ENCODE measurements at regions not wholly inside any gene's neighbourhood (a gene's known extent, or its start where the extent isn't known, plus 50 kb on each side); places are given as distances from the start of the nearest gene placed in this dataset.

- no peaks in the 10 kb centered on the region for H3K27me3 ChIP-seq (ENCODE audit: control insufficient read depth, insufficient read depth, low read length)
- dilution Hi-C loops (cut with HindIII; ENCODE audit: low sequenced_read_pairs, unreplicated experiment) (no loop called here), in situ Hi-C loops (cut with MboI; ENCODE audit: low sequenced_read_pairs) (no loop called here), intact Hi-C loops (cut with micrococcal nuclease) (no loop called here)
- ATAC-seq (ENCODE audit: low read depth) (no peak), DNase-seq (no peak)
- H3K4me2 ChIP-seq (ENCODE audit: low read depth, low read length), result no peak overlapping the region
- H3K14ac ChIP-seq (replicated peaks; ENCODE audit: low read depth, low read length), result no peak overlapping the region
- no peaks in the 10 kb centered on the region for H3K36me3 ChIP-seq (ENCODE audit: control insufficient read depth, insufficient read depth, low read length)
- H4K91ac ChIP-seq (ENCODE audit: insufficient read depth, low read depth, low read length), result no peak overlapping the region
- no peaks in the 10 kb centered on the region for H3K79me1 ChIP-seq (ENCODE audit: low read depth in 1 of 2, low read length in 2 of 2)
- H2AK5ac ChIP-seq (ENCODE audit: low read depth, low read length), result no peak overlapping the region
- H3K4me1 ChIP-seq (ENCODE audit: control insufficient read depth, insufficient read depth, low read length), result no peaks in the 10 kb centered on the region
- no peak overlapping the region for H3K4ac ChIP-seq (ENCODE audit: low read depth, low read length)
- no peak overlapping the region for H3K27ac ChIP-seq (ENCODE audit: insufficient read depth, low read length)
- H2AK9ac ChIP-seq (replicated peaks; ENCODE audit: low read depth, low read length, poor library complexity), result no peak overlapping the region
- no peak overlapping the region for H3K23ac ChIP-seq (ENCODE audit: low read depth, low read length)
- ChIA-PET CTCF (no interaction called here), POLR2A (ENCODE audit: unreplicated experiment) (no interaction called here)
- H4K5ac ChIP-seq (ENCODE audit: low read depth, low read length), result no peak overlapping the region
- H2BK20ac ChIP-seq (ENCODE audit: low read depth, low read length), result no peak overlapping the region
- H2AFZ ChIP-seq (replicated peaks; ENCODE audit: low read length, poor library complexity), result no peak overlapping the region
- H4K20me1 ChIP-seq (ENCODE audit: insufficient read depth, low read length), result no peaks in the 10 kb centered on the region
- no peak overlapping the region for H2BK5ac ChIP-seq (ENCODE audit: low read depth, low read length, poor library complexity, severe bottlenecking)
- no peak overlapping the region for H4K8ac ChIP-seq (ENCODE audit: low read depth in 2 of 2, low read length in 2 of 2)
- H3K9me1 ChIP-seq (ENCODE audit: insufficient read depth, low read length), result no peaks in the 10 kb centered on the region
- H2BK120ac ChIP-seq (ENCODE audit: low read depth, low read length), result no peak overlapping the region
- TF ChIP-seq CHD1 (IDR thresholded peaks at IDR 0.05; ENCODE audit: low read depth, low read length) (no peak), NFE2L2 (IDR thresholded peaks at IDR 0.05; ENCODE audit: low read depth, low read length) (no peak), RAD21 (IDR thresholded peaks at IDR 0.05; ENCODE audit: low read length) (no peak), MXI1 (IDR thresholded peaks at IDR 0.05; ENCODE audit: borderline replicate concordance, low read depth, low read length) (no peak), SMC3 (IDR thresholded peaks at IDR 0.05; ENCODE audit: low read depth, low read length) (no peak), RCOR1 (IDR thresholded peaks at IDR 0.05; ENCODE audit: insufficient replicate concordance, low read length) (no peak), BHLHE40 (IDR thresholded peaks at IDR 0.05; ENCODE audit: low read depth, low read length) (no peak), POLR2A (IDR thresholded peaks at IDR 0.05; ENCODE audit: low read depth, low read length) (no peak), MAFK (IDR thresholded peaks at IDR 0.05; ENCODE audit: low read depth, low read length) (no peak), MAZ (IDR thresholded peaks at IDR 0.05; ENCODE audit: borderline replicate concordance, low read depth, low read length) (no peak), FOS (IDR thresholded peaks at IDR 0.05; ENCODE audit: low read depth, low read length) (no peak), RFX5 (IDR thresholded peaks at IDR 0.05; ENCODE audit: low read depth, low read length) (no peak), CTCF (conservative IDR thresholded peaks at IDR 0.05; ENCODE audit: low read depth, low read length) (no peak), CEBPB (IDR thresholded peaks at IDR 0.05; ENCODE audit: low read depth, low read length) (no peak)
- TF ChIP-seq, protein P1, sequence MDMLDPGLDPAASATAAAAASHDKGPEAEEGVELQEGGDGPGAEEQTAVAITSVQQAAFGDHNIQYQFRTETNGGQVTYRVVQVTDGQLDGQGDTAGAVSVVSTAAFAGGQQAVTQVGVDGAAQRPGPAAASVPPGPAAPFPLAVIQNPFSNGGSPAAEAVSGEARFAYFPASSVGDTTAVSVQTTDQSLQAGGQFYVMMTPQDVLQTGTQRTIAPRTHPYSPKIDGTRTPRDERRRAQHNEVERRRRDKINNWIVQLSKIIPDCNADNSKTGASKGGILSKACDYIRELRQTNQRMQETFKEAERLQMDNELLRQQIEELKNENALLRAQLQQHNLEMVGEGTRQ (IDR thresholded peaks at IDR 0.05; ENCODE audit: low read depth, low read length), result no peak
- TF ChIP-seq, protein P2, sequence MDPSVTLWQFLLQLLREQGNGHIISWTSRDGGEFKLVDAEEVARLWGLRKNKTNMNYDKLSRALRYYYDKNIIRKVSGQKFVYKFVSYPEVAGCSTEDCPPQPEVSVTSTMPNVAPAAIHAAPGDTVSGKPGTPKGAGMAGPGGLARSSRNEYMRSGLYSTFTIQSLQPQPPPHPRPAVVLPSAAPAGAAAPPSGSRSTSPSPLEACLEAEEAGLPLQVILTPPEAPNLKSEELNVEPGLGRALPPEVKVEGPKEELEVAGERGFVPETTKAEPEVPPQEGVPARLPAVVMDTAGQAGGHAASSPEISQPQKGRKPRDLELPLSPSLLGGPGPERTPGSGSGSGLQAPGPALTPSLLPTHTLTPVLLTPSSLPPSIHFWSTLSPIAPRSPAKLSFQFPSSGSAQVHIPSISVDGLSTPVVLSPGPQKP (IDR thresholded peaks at IDR 0.05; ENCODE audit: borderline replicate concordance, low read depth, low read length), result no peak
- no peak overlapping the region for H3K4me3 ChIP-seq (ENCODE audit: insufficient read depth, low read depth, low read length)
- H2BK15ac ChIP-seq (ENCODE audit: low read depth, low read length), result no peak overlapping the region
- H3K9me3 ChIP-seq (ENCODE audit: control insufficient read depth, insufficient read depth, low read length), result no peaks in the 10 kb centered on the region
- H3K18ac ChIP-seq (ENCODE audit: low read depth, low read length), result no peak overlapping the region
- H3K9ac ChIP-seq (ENCODE audit: low read depth, low read length), result no peak overlapping the region
- no TSS peak for BruUV-seq (replicated peaks)
- 80% methylated on average over 1 of the region's 5 CpGs; no CpG with 5 or more reads in 1 of the 2 experiments for WGBS, 2 experiments (ENCODE audit: extremely low coverage in 2 of 2, insufficient read length in 1 of 2)
- no peak overlapping the region for H3K56ac ChIP-seq (ENCODE audit: extremely low read depth, insufficient read depth, low read length)
Measured at GRCh38 chr13:46472384-46472783, 80.6 kb upstream of the LRCH1 start.
